CD14-positive monocyte (primary cell): ENCODE measurements at regions not wholly inside any gene's neighbourhood (a gene's known extent, or its start where the extent isn't known, plus 50 kb on each side); places are given as distances from the start of the nearest gene placed in this dataset.

Experiments used
- DNase-seq, 3 donors: peaks; one replicate each; pipeline ENCODE4 v3.0.0-alpha.2; 2011 to 2022
- H2AFZ ChIP-seq: 2 replicates; pipeline ENCODE4 v1.6.0; 2012; ENCODE audit warnings: mild to moderate bottlenecking, low read depth, low read length, inconsistent platforms; ENCODE audit not compliant: insufficient read depth, poor library complexity, severe bottlenecking
- H3K27ac ChIP-seq, 2 donors: 1 replicate in 1 of 2; 2 replicates in 1 of 2; pipeline ENCODE4 v1.5.1; 2012 to 2013; ENCODE audit warnings: low read length in 2 of 2, control low read depth in 1 of 2, inconsistent platforms in 1 of 2, low read depth in 1 of 2, mild to moderate bottlenecking in 1 of 2
- H3K27me3 ChIP-seq, 2 donors: one replicate each; pipeline versions ENCODE4 v1.6.0 to v1.6.1; 2011 to 2013; ENCODE audit warnings: low read length in 2 of 2; ENCODE audit not compliant: control insufficient read depth in 2 of 2, insufficient read depth in 2 of 2
- H3K36me3 ChIP-seq, 2 donors: replicated peaks in 1 of 2; 1 replicate in 1 of 2; 2 replicates in 1 of 2; pipeline versions ENCODE4 v1.5.1 to v1.6.1; 2012 to 2013; ENCODE audit warnings: low read length in 2 of 2, control low read depth in 1 of 2, inconsistent platforms in 1 of 2, mild to moderate bottlenecking in 1 of 2; ENCODE audit not compliant: insufficient read depth in 2 of 2, control insufficient read depth in 1 of 2
- H3K4me1 ChIP-seq, 2 donors: 1 replicate in 1 of 2; 2 replicates in 1 of 2; pipeline versions ENCODE4 v1.5.1 to v1.6.1; 2012 to 2013; ENCODE audit warnings: low read length in 2 of 2, control low read depth in 1 of 2, inconsistent platforms in 1 of 2, mild to moderate bottlenecking in 1 of 2, moderate library complexity in 1 of 2; ENCODE audit not compliant: insufficient read depth in 2 of 2, control insufficient read depth in 1 of 2
- H3K4me2 ChIP-seq: replicated peaks from 2 replicates; pipeline ENCODE3; 2012; ENCODE audit warnings: low read length, moderate library complexity, mild to moderate bottlenecking; ENCODE audit not compliant: poor library complexity, severe bottlenecking; ENCODE audit errors: extremely low read depth
- H3K4me3 ChIP-seq, 3 experiments: fragments of 200-600 bp in 1 of 3; sonication (generic) in 1 of 3; replicated peaks in 1 of 3; 1 replicate in 2 of 3; 2 replicates in 1 of 3; pipeline ENCODE4 v1.5.1; 2011 to 2013; ENCODE audit warnings: low read length in 3 of 3, mild to moderate bottlenecking in 3 of 3, control low read depth in 2 of 3, low read depth in 2 of 3, inconsistent platforms in 1 of 3, moderate library complexity in 1 of 3
- H3K79me2 ChIP-seq: 2 replicates; pipeline ENCODE4 v1.6.0; 2012; ENCODE audit warnings: mild to moderate bottlenecking, control low read depth, inconsistent platforms, low read length, moderate library complexity; ENCODE audit not compliant: insufficient read depth
- H3K9ac ChIP-seq: 2 replicates; pipeline ENCODE4 v1.6.0; 2017; ENCODE audit warnings: low read length, mild to moderate bottlenecking; ENCODE audit not compliant: insufficient read depth, poor library complexity, severe bottlenecking
- H3K9me3 ChIP-seq, 2 donors: replicated peaks in 1 of 2; 1 replicate in 1 of 2; 2 replicates in 1 of 2; pipeline versions ENCODE4 v1.5.1 to v1.6.1; 2012 to 2013; ENCODE audit warnings: low read length in 2 of 2, control low read depth in 1 of 2; ENCODE audit not compliant: control insufficient read depth in 1 of 2, insufficient read depth in 1 of 2
- H4K20me1 ChIP-seq: 2 replicates; pipeline ENCODE4 v1.6.0; 2012; ENCODE audit warnings: mild to moderate bottlenecking, low read length, control low read depth, moderate library complexity; ENCODE audit not compliant: insufficient read depth
- H3K27ac Mint-ChIP-seq, 7 donors: one replicate each; pipeline ENCODE4 v1.8.0; 2020; ENCODE audit warnings: mild to moderate bottlenecking in 7 of 7, mixed read lengths in 7 of 7, moderate library complexity in 6 of 7, inconsistent platforms in 2 of 7
- H3K27me3 Mint-ChIP-seq, 3 donors: one replicate each; pipeline ENCODE4 v1.8.0; 2021 to 2022; ENCODE audit warnings: low read depth in 3 of 3, mild to moderate bottlenecking in 3 of 3, mixed read lengths in 3 of 3, moderate library complexity in 3 of 3, inconsistent platforms in 1 of 3
- H3K36me3 Mint-ChIP-seq, 2 donors: one replicate each; pipeline ENCODE4 v1.8.0; 2020; ENCODE audit warnings: mixed read lengths in 2 of 2, inconsistent platforms in 1 of 2, mild to moderate bottlenecking in 1 of 2
- H3K4me1 Mint-ChIP-seq: one replicate; pipeline ENCODE4 v1.8.0; 2020; ENCODE audit warnings: mild to moderate bottlenecking, mixed read lengths
- H3K4me3 Mint-ChIP-seq, 2 donors: one replicate each; pipeline ENCODE4 v1.8.0; 2020; ENCODE audit warnings: mild to moderate bottlenecking in 2 of 2, mixed read lengths in 2 of 2, moderate library complexity in 1 of 2
- H3K9me3 Mint-ChIP-seq, 7 donors: one replicate each; pipeline ENCODE4 v1.8.0; 2020 to 2022; ENCODE audit warnings: mixed read lengths in 7 of 7, mild to moderate bottlenecking in 6 of 7, moderate library complexity in 6 of 7, inconsistent platforms in 2 of 7
- WGBS: methylation state at CpG from one replicate; pipeline ENCODE4 v1.1.5; 2013; ENCODE audit warnings: missing lambda C conversion rate; ENCODE audit not compliant: insufficient coverage; 5-methylcytosine and 5-hydroxymethylcytosine counted together
- intact Hi-C, 2 donors: fragments of 100-400 bp; cut with micrococcal nuclease; formaldehyde crosslinking; loops; one replicate each; pipeline versions ENCODE4 v1.15.0 to v1.15.1; 2023
- TF ChIP-seq, protein P1 (sequence below): fragments of 200-600 bp; IDR thresholded peaks from one replicate; pipeline ENCODE4 v1.8.0; 2022; ENCODE audit warnings: antibody characterized with exemption, mild to moderate bottlenecking

DNA sequence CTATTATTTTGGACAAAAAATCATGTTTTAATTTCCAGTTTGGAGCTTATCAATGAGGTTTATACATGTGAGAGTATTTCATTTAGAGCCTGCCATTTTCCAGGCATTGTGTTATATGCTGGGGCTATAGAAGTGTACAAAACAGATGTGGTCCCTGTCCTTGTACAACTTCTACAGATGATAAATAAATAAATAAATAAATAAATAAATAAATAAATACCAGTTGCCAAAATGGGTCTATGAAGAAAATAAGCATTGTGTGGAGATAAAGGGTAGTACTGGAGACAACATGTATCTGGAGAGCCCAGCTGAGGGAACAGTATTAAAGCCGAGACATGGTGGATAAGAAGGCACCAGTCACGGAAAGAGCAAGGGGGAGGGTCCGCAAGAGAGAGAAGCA lies 210.0 kb downstream of the SS18 start:
- H3K36me3 ChIP-seq = no peaks in the 10 kb centered on the region
- H3K4me3 ChIP-seq = no peak overlapping the region
- intact Hi-C loops = no loop called here
- H3K4me1 Mint-ChIP-seq = no peaks in the 10 kb centered on the region
- no peak for DNase-seq
- H3K4me2 ChIP-seq = no peak overlapping the region
- 93% methylated on average over 3 of the region's 3 CpGs for WGBS
- TF ChIP-seq, protein P1, sequence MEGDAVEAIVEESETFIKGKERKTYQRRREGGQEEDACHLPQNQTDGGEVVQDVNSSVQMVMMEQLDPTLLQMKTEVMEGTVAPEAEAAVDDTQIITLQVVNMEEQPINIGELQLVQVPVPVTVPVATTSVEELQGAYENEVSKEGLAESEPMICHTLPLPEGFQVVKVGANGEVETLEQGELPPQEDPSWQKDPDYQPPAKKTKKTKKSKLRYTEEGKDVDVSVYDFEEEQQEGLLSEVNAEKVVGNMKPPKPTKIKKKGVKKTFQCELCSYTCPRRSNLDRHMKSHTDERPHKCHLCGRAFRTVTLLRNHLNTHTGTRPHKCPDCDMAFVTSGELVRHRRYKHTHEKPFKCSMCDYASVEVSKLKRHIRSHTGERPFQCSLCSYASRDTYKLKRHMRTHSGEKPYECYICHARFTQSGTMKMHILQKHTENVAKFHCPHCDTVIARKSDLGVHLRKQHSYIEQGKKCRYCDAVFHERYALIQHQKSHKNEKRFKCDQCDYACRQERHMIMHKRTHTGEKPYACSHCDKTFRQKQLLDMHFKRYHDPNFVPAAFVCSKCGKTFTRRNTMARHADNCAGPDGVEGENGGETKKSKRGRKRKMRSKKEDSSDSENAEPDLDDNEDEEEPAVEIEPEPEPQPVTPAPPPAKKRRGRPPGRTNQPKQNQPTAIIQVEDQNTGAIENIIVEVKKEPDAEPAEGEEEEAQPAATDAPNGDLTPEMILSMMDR = no peak
- no peak overlapping the region for H3K27ac Mint-ChIP-seq
- H3K4me3 Mint-ChIP-seq = no peak overlapping the region
- no peaks in the 10 kb centered on the region for H3K36me3 Mint-ChIP-seq
- no peaks in the 10 kb centered on the region for H3K79me2 ChIP-seq
- no peaks in the 10 kb centered on the region for H3K4me1 ChIP-seq
- no peaks in the 10 kb centered on the region for H3K27me3 ChIP-seq
- H2AFZ ChIP-seq = no peak overlapping the region
- no peak overlapping the region for H3K27ac ChIP-seq
- peaks cover 0 to 8% (median 4%) of the 10 kb centered on the region in 3 donors for H3K27me3 Mint-ChIP-seq
- peaks cover 2 to 10% (median 5%) of the 10 kb centered on the region in 7 donors for H3K9me3 Mint-ChIP-seq
- peaks cover 0 to 15% of the 10 kb centered on the region in 2 donors for H3K9me3 ChIP-seq
- H4K20me1 ChIP-seq = no peaks in the 10 kb centered on the region
- no peak overlapping the region for H3K9ac ChIP-seq

DNA sequence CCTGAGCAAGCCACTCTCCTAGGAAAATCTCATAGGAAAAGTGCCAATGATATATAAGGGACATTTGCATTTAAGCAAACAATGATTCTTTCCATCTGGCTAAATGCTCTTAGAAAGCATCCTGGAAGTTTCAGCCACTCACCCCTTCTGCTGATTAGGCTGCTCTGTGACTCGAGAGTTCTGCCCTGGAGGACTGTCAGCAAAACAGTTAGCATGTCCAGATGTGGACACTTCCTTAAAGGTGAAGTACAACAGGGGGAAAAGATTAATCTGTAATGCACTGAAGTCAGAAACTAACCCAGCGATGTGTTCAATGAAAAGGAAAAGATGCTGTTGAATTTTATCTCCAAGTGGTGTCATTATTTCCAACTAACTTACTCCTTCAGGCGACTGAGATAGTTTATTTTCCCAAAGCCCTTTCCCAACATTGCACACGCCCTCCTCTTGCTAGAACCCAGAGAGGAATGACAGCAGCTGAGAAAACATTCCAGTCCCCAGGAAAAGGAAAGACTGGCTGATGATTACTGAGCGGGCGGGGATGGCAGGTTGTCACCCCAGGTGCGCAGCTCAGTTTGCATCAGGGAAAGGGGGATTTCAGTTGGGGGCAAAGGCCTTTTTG lies 214.0 kb downstream of the SS18 start:
- peaks cover 0 to 6% of the 10 kb centered on the region in 2 donors for H3K9me3 ChIP-seq
- no peaks in the 10 kb centered on the region for H3K4me1 Mint-ChIP-seq
- no peak for DNase-seq
- H4K20me1 ChIP-seq = no peaks in the 10 kb centered on the region
- intact Hi-C loops = no loop called here
- H3K27ac ChIP-seq = no peak overlapping the region
- H3K9ac ChIP-seq = no peak overlapping the region
- no peak overlapping the region for H3K27ac Mint-ChIP-seq
- no peaks in the 10 kb centered on the region for H3K79me2 ChIP-seq
- peaks cover 1 to 12% (median 5%) of the 10 kb centered on the region in 7 donors for H3K9me3 Mint-ChIP-seq
- no peaks in the 10 kb centered on the region for H3K36me3 Mint-ChIP-seq
- no peak overlapping the region for H3K4me3 Mint-ChIP-seq
- no peak overlapping the region for H2AFZ ChIP-seq
- H3K4me2 ChIP-seq = no peak overlapping the region
- no peaks in the 10 kb centered on the region for H3K4me1 ChIP-seq
- WGBS = 91% methylated on average over 5 of the region's 7 CpGs
- no peaks in the 10 kb centered on the region for H3K36me3 ChIP-seq
- H3K27me3 ChIP-seq = no peaks in the 10 kb centered on the region
- H3K4me3 ChIP-seq = no peak overlapping the region
- TF ChIP-seq, protein P1 = no peak
- peaks cover 1 to 10% (median 4%) of the 10 kb centered on the region in 3 donors for H3K27me3 Mint-ChIP-seq
